ENCODE measurements at regions not wholly inside any gene's neighbourhood (a gene's known extent, or its start where the extent isn't known, plus 50 kb on each side); places are given as distances from the start of the nearest gene placed in this dataset.

- TF ChIP-seq EZH2 (IDR thresholded peaks at IDR 0.05; ENCODE audit: borderline replicate concordance, low read depth, low read length, poor library complexity, severe bottlenecking) (no peak), CTCF (conservative IDR thresholded peaks at IDR 0.05; ENCODE audit: low read depth, low read length) (no peak)
These were observed 61.7 kb upstream of the GUCY1A1 start for GRCh38 chr4:155604718-155605626.
